Neutrophil (primary cell): ENCODE measurements at regions not wholly inside any gene's neighbourhood (a gene's known extent, or its start where the extent isn't known, plus 50 kb on each side); places are given as distances from the start of the nearest gene placed in this dataset.

Experiments
- H3K27ac ChIP-seq: fragments of 200-600 bp; sonication (generic); 2 replicates; pipeline ENCODE4 v1.5.1; 2016; ENCODE audit warnings: mild to moderate bottlenecking, moderate library complexity
- H3K27me3 ChIP-seq: fragments of 200-600 bp; sonication (generic); 2 replicates; pipeline ENCODE4 v1.6.0; 2016; ENCODE audit warnings: mild to moderate bottlenecking
- H3K36me3 ChIP-seq: fragments of 200-600 bp; sonication (generic); 2 replicates; pipeline ENCODE4 v1.5.1; 2017
- H3K4me1 ChIP-seq, 2 experiments: fragments of 200-600 bp in 1 of 2; sonication (generic) in 1 of 2; 1 replicate in 1 of 2; 2 replicates in 1 of 2; pipeline versions ENCODE4 v1.5.1 to v1.6.1; 2013 to 2016; ENCODE audit warnings: low read depth in 1 of 2, low read length in 1 of 2, mild to moderate bottlenecking in 1 of 2, moderate library complexity in 1 of 2; ENCODE audit not compliant: control insufficient read depth in 1 of 2, insufficient read depth in 1 of 2
- H3K4me3 ChIP-seq, 2 experiments: fragments of 200-600 bp in 1 of 2; sonication (generic) in 1 of 2; 1 replicate in 1 of 2; 2 replicates in 1 of 2; pipeline ENCODE4 v1.5.1; 2013 to 2016; ENCODE audit warnings: low read depth in 1 of 2, low read length in 1 of 2, mild to moderate bottlenecking in 1 of 2, moderate library complexity in 1 of 2
- H3K9me3 ChIP-seq: fragments of 200-600 bp; sonication (generic); 2 replicates; pipeline ENCODE4 v1.5.1; 2016
- CTCF ChIP-seq: fragments of 200-600 bp; sonication (generic); IDR thresholded peaks from 2 replicates; pipeline ENCODE4 v1.5.1; 2016; ENCODE audit warnings: antibody characterized with exemption

GRCh38 chr9:93809204-93809940, 145.8 kb downstream of the BARX1 start:
- TF ChIP-seq CTCF: no peak
- no peaks in the 10 kb centered on the region for H3K36me3 ChIP-seq
- H3K9me3 ChIP-seq: no peaks in the 10 kb centered on the region
- no peaks in the 10 kb centered on the region for H3K4me1 ChIP-seq
- H3K27me3 ChIP-seq: peaks cover 59% of the 10 kb centered on the region
- no peak overlapping the region for H3K27ac ChIP-seq
- no peak overlapping the region for H3K4me3 ChIP-seq

DNA sequence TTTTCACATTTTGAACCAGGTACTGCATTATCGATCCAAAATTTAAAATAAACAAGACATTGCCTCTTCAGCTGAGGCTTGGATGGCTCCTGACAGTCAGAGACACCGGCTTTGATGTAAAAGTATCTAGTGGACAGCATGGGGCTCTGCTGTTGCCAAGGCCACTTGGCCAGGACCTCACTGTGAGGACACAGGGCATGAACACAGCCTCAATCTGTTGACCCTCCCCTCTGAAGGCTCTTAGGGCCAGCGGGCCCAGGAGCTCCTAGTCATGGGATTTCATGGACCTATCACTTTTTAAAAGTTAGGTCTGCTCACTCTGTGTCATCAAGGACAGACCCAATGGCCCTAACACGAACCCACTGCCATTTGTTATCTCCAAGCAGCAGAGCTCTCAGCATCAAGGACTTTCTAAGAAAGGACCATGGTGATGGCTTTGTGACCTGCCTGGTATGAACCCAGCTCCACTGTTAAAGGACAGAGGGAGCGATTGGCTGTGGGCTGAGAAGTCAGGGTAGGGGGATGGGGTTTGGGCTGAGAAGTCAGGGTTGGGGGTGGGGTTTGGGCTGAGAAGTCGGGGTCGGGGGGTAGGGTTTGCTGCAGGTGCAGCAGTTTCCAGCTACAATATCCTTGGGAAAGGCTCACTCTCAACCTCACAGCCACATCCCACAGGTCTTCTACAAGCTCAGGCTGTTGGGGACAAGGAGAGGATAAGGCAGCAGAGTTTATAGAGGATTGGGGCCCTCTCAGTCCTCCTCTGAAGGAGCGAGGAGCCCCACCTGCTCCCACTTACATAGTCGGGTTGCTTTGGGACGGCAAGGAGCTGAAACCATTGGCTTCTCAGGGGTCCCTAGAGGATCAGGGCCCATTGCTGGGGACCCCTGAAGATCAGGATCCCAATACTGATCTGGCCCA, 146.8 kb downstream of the BARX1 start:
- H3K4me3 ChIP-seq: no peak overlapping the region
- no peaks in the 10 kb centered on the region for H3K36me3 ChIP-seq
- H3K27me3 ChIP-seq: peaks cover 49% of the 10 kb centered on the region
- H3K4me1 ChIP-seq: no peaks in the 10 kb centered on the region
- no peak overlapping the region for H3K27ac ChIP-seq
- no peak for TF ChIP-seq CTCF
- no peaks in the 10 kb centered on the region for H3K9me3 ChIP-seq

DNA sequence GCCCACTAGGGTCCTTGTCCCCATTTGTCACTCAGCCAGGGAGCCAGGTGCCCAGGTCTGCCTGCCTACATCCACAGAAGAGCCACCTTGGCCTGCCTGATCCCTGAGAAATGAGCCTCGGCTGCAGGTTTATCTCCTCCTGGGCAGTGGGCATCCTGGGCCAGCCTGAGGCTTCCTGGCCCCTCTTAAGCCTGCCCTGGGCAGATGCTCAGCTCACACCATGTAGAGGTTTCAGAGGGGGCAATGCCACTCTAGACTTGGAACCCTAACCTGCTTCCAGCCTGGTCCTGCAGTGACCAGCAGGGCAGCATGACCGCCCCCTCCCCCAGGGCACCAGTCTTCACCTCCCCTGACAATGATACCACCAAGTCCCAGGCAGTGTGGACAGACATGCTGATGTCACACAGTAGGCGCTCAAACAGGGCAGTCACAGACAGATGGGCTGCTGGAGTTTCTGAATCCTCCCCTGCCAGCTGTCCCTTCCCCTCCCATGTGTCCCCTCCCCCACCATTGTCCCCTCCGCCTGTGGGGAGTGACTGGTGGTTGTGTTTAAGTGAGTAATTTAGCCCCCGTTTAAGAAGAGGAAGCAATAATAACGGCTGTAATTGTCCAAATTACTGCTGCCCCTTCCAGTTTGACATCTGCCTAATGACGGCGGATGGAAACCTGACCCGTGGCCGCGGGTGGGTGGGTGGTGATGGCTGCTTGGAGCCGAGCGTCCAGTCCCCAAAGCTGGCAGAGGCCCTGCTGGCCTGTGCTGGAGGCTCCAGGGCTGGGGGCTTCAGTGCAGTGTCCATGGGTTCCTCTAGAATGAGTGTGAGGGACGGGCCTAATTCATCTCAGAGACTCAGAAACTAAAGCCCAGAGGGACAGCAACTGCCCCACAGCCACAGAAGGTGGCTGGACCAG, 147.7 kb downstream of the BARX1 start:
- H3K9me3 ChIP-seq: no peaks in the 10 kb centered on the region
- no peak overlapping the region for H3K4me3 ChIP-seq
- H3K27ac ChIP-seq: no peak overlapping the region
- peaks cover 44% of the 10 kb centered on the region for H3K27me3 ChIP-seq
- no peak for TF ChIP-seq CTCF
- no peaks in the 10 kb centered on the region for H3K4me1 ChIP-seq
- H3K36me3 ChIP-seq: no peaks in the 10 kb centered on the region

DNA sequence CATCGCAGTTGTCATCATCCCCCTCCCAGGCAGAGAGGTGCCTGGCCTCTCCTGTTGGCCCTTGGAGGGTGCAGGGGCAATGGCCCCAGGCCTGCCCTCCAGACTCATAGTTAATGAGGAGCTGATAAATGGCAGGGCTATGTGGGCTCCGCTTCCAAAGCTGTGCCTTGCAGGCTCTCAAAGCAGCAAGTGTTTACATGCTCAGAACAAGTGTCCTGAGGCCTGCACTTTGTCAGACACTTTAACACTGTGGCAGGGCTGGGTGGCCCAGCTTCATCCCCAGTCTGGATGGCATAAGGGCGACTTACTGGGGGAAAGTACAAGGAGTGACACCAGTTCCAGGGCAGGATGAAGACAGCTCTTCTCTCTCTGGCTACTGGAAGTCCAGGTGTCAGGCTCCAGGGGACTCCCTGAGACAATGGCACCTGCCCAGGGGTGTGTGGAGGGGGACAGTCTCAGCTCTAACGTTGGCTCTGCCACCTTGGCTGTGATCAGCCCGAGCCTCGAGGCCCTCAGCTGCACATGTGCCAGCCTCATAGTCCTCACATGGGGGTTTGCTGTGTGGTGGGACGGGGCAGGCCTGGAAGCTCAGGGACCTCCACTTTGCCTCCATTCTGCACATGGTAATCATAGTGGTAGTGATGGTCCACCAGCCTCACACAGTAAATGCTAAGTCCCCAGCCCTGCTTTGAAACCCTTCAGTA, 153.4 kb downstream of the BARX1 start:
- H3K27ac ChIP-seq: no peak overlapping the region

More for the DNA sequence above, 153.4 kb downstream of the BARX1 start:
- Histone ChIP-seq H3K9me3 (no peaks in the 10 kb centered on the region), H3K36me3 (no peaks in the 10 kb centered on the region), H3K27me3 (peaks cover 6% of the 10 kb centered on the region), H3K4me3 (no peak overlapping the region), H3K4me1 (no peaks in the 10 kb centered on the region)
- TF ChIP-seq CTCF: no peak
